Stimulated activated CD4-positive, alpha-beta T cell treated with anti-CD3 and anti-CD28 coated beads, Interleukin-2, amount 100 ng/mL, for 48 hours (primary cell): ENCODE measurements at regions not wholly inside any gene's neighbourhood (a gene's known extent, or its start where the extent isn't known, plus 50 kb on each side); places are given as distances from the start of the nearest gene placed in this dataset.
"Not testable (repeated sequence)": the region's sequence is repeated elsewhere in the genome, so short reads cannot be mapped to it uniquely, and the experiment has no call there.

ENCODE experiments used
- DNase-seq, 2 donors: peaks; one replicate each; pipeline ENCODE4 v3.0.0-alpha.2; 2020

DNA sequence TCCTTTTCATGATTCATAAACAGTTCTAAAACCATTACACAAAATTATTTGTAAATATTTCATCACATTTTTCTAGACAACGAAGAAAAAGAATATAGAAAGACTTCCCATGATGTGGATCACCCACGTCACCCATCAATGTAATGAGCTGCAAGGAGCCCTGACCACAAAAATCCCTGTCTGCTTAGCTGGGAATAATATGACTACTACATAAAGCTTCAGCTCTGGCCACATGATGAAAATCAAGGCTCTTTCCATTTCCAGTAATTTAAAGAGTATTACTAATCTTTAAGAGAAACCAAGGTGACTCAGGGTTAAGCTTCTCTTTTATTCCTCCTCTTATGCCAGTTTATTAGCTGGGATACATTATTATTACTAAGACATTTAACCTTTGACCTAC is 180.8 kb upstream of the CACNA2D1 start:
- DNase-seq: no peak

DNA sequence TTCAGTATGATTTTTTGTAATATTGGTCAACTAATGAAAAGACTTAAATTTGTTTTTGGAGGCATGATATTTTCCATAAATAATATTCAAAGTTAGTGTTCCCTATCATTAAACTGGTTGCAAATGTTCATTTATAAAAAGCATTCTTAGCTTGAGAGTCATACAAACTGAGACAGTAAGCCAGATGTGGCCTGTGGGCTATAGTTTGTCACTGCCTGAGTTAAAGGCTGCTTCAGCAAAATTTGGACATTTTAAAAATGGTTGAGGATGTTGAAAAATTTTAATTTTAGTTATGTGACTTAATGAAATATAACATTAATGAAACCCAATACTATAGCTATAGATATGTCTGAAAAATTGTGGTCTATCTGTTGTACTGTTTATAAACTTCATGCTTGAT is 180.2 kb upstream of the CACNA2D1 start:
- DNase-seq: no peak

DNA sequence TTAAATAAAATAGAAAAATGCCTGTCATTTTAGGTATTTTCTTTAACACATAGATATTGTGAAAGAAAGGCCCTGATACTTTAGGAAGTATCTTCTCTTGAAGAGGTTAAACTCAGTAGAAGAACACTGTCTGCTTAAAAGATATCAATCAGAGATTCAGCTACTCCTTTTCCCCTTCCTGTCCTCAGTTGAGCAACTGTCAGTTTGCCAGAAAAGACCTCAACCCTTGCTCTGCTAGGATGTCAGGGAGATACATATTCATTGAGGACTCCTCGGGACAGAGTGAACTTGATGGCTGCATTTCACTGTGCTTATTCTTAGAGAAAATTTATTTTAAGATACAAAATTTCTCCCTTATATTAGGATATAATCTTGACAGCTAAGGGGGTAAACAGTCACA is 173.6 kb upstream of the CACNA2D1 start:
- DNase-seq: no peak

DNA sequence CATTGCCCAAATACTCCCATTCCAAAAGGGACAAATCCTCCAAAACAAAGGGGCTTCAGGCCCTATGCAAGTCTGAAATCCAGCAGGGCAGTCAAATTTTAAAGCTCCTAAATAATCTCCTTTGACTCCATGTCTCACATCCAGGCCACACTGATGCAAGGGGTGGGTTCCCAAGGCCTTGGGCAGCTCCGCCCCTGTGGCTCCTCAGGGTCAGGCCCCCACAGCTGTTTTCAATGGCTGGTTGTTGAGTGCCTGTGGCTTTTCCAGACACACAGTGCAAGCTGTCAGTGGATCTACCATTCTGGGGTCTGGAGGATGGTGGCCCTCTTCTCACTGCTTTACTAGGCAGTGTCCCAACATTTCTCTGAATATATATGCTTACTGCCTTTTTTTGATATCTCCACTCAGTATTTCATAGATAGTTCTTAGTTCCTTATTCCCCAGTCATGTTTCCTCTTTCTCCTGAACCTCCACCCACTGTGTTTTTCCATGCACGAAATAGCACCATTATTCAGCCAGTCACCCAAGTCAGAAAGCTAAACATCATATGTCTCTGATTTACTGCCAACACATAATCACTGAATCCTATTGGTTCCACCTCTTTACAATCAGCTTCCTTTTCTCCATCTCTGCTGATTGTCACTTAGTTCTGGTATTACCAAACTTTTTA is 172.6 kb upstream of the CACNA2D1 start:
- DNase-seq: no peak

DNA sequence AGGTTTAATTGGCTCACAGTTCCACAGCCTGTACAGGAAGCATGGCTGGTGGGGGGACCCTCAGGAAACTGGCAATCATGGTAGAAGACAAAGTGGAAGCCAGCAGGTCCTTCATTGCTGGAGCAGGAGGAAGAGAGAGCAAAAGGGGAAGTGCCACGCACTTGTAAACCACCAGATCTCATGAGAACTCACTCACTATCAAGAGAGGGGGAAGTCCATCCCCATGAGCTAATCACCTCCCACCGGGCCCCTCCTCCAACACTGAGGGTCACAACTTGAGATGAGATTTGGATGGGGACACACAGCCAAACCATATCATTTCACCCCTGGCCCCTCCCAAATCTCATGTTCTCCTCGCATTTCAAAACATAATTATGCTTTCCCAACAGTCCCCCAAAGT is 171.9 kb upstream of the CACNA2D1 start:
- no peak for DNase-seq

DNA sequence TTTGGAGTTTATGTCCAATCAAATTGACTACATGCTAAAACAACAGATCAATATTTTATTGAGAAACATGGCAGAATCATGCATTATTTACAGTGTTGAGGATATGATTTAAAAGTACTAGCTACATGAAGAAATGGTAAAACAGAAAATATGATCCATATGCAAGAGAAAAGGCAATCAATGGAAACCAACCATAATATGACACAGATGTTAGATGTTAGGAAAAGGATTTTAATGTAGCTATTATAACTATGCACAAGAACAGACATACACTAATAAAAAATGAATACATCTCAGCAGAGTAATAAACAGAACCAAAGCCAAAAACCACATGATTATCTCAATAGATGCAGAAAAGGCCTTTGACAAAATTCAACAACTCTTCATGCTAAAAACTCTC is 166.2 kb upstream of the CACNA2D1 start:
- DNase-seq: no peak

DNA sequence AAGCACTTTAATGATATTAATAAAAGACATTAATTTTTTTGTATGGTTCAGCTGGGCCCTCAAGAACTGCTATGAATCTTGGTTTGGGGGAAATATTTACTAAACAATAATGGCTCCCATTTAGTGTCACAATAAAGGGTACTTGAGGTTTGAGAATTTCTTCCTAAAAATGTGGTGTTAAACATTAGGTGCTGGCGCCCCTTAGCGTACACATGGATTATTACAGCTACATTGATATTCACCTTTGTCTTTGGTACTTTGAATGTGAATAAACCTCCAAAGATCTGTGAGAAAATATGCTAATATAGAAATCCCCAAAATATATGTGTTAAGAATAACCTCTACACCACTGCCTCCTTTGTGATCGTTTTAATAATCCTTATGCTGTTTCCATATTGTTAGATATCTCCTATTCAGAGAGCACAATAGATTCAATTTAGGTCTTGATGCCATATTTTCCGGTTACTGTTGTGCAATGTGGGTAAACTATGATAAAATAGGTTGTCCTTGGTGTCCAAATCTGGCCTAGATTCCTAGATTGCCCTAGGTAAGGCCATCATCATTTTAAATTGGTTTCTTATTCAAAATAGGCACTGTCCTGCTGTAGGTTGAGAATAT is 161.8 kb upstream of the CACNA2D1 start:
- peak in 1 of 2 donors; percentile 2 for DNase-seq

DNA sequence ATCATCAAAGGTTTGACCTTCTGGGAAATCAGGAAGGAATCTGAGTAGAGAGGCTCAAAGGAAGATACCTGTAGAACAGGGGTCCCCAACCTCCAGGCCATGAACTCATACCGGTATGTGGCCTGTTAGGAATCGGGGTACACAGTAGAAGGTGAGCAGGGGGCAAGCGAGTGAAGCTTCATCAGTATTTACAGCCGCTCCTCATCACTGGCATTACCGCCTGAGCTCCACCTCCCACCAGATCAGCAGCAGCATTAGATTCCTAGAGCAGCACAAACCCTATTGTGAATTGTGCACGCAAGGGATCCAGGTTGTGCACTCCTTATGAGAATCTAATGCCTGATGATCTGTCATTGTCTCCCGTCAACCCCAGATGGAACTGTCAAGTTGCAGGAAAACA is 158.5 kb upstream of the CACNA2D1 start:
- no peak for DNase-seq

DNA sequence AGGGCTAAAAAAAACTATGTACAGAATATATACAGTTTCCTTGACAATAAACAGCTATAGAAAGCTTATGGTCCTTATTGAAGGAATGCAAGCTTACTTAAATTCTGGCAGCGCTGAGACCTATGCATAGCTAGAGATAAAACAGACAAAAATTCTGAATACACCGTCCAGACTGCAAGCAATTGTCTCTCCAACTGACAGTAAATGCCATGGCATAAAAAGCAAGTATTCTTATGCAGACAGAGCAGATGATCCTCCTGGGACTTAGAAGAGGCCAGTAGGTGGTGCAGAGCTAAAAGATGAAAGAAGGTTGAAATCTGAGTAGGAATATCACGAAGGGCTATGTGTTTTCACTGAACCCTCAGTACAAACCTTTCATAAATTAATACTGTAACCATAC is 157.0 kb upstream of the CACNA2D1 start:
- DNase-seq: no peak

DNA sequence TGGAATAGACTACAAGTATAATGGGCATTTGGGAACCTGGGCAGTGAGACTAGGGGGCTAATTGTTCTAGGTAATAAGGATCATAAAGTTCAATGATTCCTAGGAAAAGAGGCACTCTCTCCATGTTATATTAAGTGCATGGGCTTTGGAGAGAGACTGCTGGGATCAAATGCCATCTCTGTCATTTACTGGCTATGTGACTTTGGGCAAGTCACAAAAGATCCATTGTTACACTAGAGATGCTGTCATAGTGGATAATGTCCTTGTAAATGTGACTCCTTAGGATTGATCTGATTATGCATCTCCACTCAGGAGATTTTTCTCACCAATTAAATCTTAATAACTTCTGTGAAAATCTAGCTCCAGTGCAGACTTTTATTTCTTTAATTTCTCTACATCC is 156.3 kb upstream of the CACNA2D1 start:
- no peak for DNase-seq

DNA sequence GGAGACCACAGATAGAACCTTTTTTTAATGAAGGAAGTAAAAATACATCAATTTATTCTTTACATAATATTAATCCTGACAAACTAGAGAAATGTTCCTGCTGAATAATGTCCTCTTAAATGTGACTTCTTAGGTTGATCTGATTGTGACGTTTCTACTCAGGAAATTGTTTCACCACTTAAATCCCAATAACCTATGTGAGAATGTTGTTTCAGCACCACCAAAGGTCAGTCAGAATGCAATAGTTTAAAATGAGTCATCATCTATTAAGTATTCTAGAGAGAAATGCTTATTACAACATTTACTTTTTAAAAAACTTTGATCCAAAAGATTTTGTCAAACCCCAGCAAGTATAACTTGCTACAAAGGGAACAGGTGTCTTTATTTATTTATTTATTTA is 155.4 kb upstream of the CACNA2D1 start:
- DNase-seq: no peak

DNA sequence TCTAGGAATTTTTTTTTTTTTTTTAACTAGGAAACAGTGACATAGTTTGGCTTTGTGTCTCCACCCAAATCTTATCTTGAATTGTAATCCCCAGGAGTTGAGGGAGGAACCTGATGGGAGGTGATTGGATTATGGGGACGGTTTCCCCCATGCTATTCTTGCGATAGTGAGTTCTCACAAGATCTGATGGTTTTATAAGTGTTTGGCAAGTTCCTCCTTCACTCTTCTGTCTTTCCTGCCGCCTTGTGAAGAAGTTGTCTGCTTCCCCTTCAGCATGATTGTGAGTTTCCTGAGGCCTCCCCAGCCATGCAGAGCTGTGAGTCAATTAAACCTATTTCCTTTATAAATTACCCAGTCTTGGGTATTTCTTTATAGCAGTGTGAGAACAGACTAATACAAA is 152.2 kb upstream of the CACNA2D1 start:
- not testable (repeated sequence) for DNase-seq

DNA sequence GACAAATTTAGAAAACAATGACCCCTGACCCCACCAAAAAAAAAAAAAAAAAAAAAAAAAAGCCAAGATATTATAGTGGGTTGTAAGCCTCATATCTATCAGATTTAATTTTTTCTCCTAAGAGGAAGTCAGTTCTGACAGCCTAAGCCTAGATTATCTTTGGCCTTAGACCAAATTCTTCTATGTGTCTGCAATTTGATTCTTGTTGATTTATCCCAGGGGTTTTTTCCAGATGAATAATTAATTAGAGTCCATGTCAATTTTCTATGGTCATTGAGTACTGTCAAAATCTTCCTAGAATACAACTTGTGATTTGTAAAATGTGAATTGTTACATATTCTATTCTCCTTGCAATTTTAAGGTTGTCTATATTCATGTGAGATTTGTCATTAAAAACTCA is 151.6 kb upstream of the CACNA2D1 start:
- DNase-seq: no peak

DNA sequence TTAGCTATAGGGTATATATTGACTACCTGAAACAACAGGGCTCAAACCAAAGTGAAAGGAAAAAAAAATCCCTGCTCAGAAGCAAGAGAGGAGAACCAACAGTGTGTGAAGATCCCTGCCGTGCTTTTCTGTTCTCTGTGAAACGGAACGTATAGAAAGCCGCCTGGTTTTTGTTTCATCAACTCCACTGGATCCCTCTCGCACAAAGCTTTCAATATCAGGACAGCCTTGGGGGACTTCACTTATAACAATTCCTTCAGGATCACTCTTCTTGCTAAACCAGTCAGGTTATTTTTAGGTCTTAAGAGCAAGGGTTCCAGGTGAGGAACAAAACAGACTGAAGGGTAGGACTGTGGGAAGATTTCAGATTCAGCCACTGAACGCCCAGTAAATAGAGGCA is 151.1 kb upstream of the CACNA2D1 start:
- no peak for DNase-seq

DNA sequence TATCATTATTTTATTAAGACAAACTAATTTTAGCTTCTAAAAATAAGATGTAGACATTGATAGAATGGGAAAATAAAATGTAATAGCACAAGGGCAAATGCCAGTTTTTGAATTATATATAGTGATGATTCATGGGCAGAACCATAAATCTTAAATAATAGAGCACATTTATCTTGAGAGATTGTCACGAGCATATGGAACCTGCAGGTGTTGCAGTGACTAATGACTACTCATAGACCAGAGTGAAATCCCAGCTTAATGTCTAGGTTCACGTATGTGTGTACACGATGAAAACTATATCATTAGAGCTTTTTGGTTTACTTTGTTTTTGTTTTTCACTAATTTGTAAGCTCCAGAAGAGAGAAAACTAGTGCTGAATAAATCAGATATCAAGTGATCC is 150.2 kb upstream of the CACNA2D1 start:
- no peak for DNase-seq

DNA sequence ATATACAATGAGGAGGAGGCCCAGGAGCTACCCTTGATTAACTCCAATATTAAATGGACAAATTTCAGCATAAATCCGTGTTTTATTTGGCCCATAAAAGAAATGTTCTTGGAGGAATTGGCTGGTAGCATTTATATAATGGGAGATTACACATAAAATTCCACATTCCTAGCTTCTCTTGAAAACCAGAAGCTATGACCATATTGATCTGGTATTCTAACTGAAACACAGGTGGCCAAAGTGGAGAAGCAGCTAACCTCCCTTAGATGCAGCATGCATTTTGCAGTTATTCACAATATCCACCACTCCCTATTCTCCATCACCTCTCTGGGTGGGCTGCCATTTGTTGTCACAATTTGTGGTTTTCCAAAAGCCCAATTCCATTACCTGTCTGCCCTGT is 148.8 kb upstream of the CACNA2D1 start:
- DNase-seq: no peak

DNA sequence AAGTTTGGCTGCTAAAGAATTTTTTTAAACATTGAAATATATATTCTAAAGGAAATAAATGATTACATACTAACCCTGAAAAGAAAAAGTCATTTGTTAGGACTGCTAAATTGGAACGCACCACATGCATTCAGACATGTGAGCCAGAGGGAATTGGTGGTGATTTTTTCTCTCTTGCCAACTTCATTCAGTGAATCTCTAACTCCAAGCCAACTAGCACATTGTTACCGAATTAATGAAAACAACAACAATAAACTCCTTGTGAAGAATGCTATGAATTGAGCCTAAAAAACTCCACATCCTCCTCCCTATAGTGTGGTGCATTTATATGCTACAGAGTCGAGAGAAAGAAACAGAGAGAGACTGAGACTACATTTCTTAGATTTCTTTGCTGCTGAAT is 135.5 kb upstream of the CACNA2D1 start:
- no peak for DNase-seq

DNA sequence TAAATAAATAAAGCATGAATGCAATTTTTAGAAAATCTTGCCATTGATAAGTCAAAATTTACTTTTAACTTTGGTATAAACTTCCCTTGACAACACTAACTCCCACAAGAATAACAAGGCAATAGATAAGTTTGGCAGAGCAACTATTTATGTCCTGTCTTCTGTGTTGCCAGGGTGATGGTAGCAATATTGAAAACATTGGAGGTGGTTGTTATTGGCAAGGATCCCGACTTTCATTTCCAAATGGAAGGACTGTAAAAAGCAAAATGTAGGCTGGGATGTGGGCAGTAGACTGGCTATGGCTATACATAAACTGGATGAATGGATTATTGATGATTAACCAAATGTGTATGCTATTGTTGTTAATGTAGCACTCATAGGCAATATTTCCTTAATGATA is 134.9 kb upstream of the CACNA2D1 start:
- no peak for DNase-seq

DNA sequence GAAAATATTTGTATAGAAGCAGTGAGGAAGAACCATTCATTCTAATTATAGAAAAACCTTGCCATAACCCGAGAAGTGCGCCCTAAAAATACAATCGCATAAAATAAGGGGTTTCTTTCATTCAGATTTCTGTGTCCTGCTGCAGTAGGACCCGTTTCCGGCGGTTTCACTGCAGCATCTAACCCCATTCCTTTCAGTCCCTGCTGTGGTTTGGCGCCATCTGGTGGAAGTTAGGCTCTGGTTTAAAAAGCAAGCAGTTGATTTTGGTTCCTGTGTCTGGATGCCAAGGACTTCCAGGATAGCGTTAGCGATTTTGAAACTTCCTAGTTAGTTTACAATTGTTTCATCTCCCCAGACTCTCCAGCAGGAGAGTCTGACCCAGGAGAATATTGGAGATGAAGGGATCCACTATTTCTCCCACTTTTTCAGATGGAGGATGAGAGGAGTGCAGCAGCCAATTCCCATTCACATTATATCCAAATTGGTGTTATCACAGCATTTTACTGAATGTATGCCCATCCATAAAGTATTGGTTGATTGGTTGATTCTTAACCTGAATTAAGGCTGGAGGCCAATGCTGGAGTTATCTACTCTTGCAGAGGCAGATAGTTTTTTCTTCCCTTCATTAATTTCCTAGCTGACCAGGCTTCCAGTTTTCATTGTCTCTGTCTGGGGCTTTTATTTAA is 128.8 kb upstream of the CACNA2D1 start:
- peak; percentile 71 to 72 for DNase-seq

DNA sequence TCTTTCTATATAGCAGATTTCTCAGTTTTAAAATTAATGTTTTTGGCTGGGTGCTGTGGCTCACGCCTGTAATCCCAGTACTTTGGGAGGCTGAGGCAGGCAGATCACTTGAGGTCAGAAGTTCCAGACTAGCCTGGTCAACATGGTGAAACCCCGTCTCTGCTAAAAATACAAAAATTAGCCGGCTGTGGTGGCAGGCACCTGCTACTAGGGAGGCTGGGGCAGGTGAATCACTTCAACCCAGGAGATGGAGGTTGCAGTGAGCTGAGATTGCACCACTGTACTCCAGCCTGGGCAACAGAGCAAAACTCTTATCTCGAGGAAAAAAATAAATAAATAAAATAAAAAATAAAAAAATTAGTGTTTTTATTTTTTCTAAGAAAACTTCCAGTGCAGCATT is 127.5 kb upstream of the CACNA2D1 start:
- DNase-seq: not testable (repeated sequence)

DNA sequence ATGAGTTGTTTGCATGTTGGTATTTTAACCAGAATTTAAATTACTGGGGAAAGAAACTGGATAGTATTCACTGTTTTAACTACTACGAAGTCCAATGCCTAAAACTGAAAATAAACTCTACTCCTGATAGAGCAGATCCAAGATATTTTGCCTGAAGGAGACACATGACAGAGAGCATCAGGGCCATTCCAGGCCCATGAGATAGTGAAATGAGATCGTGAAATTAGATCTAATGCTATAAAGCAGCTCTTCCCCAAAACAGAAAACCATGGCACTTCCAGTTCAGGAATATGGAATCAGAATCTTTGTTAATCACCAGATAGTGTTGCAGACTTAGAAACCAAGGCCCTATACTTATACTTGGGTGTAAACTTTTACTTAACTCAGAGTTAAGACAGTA is 124.3 kb upstream of the CACNA2D1 start:
- no peak for DNase-seq

DNA sequence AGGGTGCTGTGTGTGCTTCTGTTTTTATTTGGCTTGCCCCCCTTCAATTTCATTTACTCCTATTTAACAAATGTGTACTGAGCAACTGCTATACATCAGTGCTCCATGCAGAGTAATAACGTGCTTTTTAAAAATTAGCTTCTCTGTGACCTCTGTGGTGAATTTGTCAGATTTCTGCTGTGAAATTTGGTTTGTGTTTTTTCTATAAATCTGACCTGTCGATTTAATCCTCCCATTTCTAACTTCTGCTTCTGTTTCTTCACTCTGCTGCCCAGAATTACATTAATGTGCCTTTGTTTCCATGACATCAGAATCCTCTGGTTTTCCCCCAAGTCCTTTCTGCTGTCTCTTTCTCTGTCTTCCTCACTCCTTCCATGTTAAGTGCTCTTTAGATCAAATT is 123.8 kb upstream of the CACNA2D1 start:
- no peak for DNase-seq

DNA sequence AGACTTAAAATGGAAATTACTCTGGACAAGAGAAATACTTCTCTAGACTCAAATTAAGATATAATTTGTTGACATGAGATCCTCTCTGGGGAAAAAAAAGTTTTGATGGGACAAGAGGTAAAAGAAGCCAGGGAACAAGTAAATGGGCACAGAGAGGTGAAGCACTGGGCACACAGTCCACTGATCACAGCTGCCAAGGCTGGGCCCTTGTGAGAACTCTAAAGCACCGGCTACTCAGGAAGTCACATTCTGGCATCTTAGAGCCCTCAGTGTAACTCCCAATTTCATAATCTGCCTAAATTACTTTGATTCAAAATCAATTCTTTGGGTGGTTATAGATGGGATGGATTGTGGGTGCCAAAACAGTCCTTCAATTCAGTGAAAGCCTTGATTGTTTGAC is 123.2 kb upstream of the CACNA2D1 start:
- no peak for DNase-seq

DNA sequence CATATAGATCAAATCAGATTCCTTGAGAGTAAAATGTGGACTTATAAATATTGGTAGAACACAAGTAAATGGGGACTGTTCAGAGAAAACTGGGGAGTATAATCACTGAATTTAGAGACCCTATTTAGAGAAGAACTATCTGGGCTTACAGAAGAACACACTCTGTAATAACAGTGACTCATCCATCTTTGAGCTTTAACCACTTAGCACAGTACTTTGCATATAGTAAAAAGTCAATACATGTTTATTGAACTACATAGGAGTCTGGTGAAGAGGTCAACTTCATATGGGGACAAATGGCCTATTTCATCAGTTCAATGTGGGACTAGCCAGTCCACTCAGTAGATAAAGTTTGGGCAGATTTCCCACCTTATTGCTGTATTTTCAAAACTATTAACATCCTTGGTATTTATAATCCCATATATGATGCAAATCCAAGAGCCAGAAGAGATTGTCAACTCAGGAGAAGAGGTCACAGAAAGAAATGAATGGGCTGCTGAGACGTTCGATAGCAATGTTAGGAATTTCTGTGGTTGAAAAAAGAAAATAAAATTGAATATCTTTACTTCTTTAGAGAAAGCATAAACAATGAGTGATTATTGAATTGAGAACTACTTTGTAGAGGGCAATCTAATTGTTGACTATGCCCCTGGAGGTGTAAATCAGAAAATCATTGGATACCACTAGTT is 119.3 kb upstream of the CACNA2D1 start:
- no peak for DNase-seq
